IMR-90 (cell line): ENCODE measurements at regions not wholly inside any gene's neighbourhood (a gene's known extent, or its start where the extent isn't known, plus 50 kb on each side); places are given as distances from the start of the nearest gene placed in this dataset.

Experiments
- ATAC-seq: fragments of 200-7000 bp; cut with Tn5 transposase; 2 replicates; pipeline ENCODE4 v1.9.1; 2020; ENCODE audit warnings: low read depth, mild to moderate bottlenecking, moderate library complexity
- BruUV-seq: library from RNA; stranded (reverse); fragments of 400-500 nt; replicated peaks from 2 replicates; lab custom pipeline; 2021; lab: Mats Ljungman, UMichigan
- CTCF ChIA-PET: fragments of 300-600 bp; formaldehyde crosslinking; extraction: SDS; loops from one replicate; lab custom pipeline; 2021; ENCODE audit warnings: antibody characterized with exemption; lab: Yijun Ruan, JAX
- POLR2A ChIA-PET: fragments of 300-600 bp; sonication (Branson Sonifier 250); formaldehyde crosslinking; loops from one replicate; lab custom pipeline; 2022; ENCODE audit warnings: antibody characterized with exemption; ENCODE audit not compliant: unreplicated experiment; lab: Charles Lee
- DNase-seq: peaks from one replicate; pipeline ENCODE4 v3.0.0; 2013
- H2AFZ ChIP-seq: replicated peaks from 2 replicates; pipeline ENCODE3; 2013; ENCODE audit warnings: low read length, mild to moderate bottlenecking; ENCODE audit not compliant: poor library complexity
- H2AK5ac ChIP-seq: 2 replicates; pipeline ENCODE4 v1.6.1; 2013; ENCODE audit warnings: low read depth, low read length, inconsistent platforms
- H2AK9ac ChIP-seq: replicated peaks from 2 replicates; pipeline ENCODE3; 2013; ENCODE audit warnings: mild to moderate bottlenecking, low read depth, low read length, moderate library complexity; ENCODE audit not compliant: poor library complexity
- H2BK120ac ChIP-seq: 2 replicates; pipeline ENCODE4 v1.6.1; 2013; ENCODE audit warnings: low read depth, low read length, inconsistent platforms
- H2BK15ac ChIP-seq: 3 replicates; pipeline ENCODE4 v1.6.1; 2013; ENCODE audit warnings: low read depth, low read length, inconsistent platforms
- H2BK20ac ChIP-seq: 2 replicates; pipeline ENCODE4 v1.6.1; 2013; ENCODE audit warnings: low read depth, mild to moderate bottlenecking, inconsistent platforms, low read length, moderate library complexity
- H2BK5ac ChIP-seq: 2 replicates; pipeline ENCODE4 v1.6.1; 2013; ENCODE audit warnings: mild to moderate bottlenecking, low read depth, low read length, inconsistent platforms; ENCODE audit not compliant: poor library complexity, severe bottlenecking
- H3K14ac ChIP-seq: replicated peaks from 2 replicates; pipeline ENCODE4 v1.6.1; 2013; ENCODE audit warnings: low read depth, low read length, inconsistent platforms
- H3K18ac ChIP-seq: 2 replicates; pipeline ENCODE4 v1.6.1; 2013; ENCODE audit warnings: low read depth, low read length, control low read depth
- H3K23ac ChIP-seq: 2 replicates; pipeline ENCODE4 v1.6.1; 2013; ENCODE audit warnings: low read depth, low read length, inconsistent platforms
- H3K27ac ChIP-seq: 2 replicates; pipeline ENCODE4 v1.5.1; 2013; ENCODE audit warnings: mild to moderate bottlenecking, control low read depth, low read length; ENCODE audit not compliant: insufficient read depth
- H3K27me3 ChIP-seq: 2 replicates; pipeline ENCODE4 v1.6.1; 2013; ENCODE audit warnings: low read length; ENCODE audit not compliant: control insufficient read depth, insufficient read depth
- H3K36me3 ChIP-seq: 2 replicates; pipeline ENCODE4 v1.6.1; 2013; ENCODE audit warnings: low read length, mixed read lengths; ENCODE audit not compliant: control insufficient read depth, insufficient read depth
- H3K4ac ChIP-seq: 2 replicates; pipeline ENCODE4 v1.6.1; 2013; ENCODE audit warnings: low read depth, low read length, inconsistent platforms
- H3K4me1 ChIP-seq: 2 replicates; pipeline ENCODE4 v1.6.1; 2013; ENCODE audit warnings: low read length, mixed read lengths; ENCODE audit not compliant: control insufficient read depth, insufficient read depth
- H3K4me2 ChIP-seq: 2 replicates; pipeline ENCODE4 v1.6.1; 2013; ENCODE audit warnings: low read depth, mild to moderate bottlenecking, control low read depth, low read length, moderate library complexity
- H3K4me3 ChIP-seq: 2 replicates; pipeline ENCODE4 v1.5.1; 2013; ENCODE audit warnings: low read depth, mild to moderate bottlenecking, control low read depth, low read length, moderate library complexity; ENCODE audit not compliant: insufficient read depth
- H3K56ac ChIP-seq: 2 replicates; pipeline ENCODE4 v1.6.1; 2013; ENCODE audit warnings: low read length, inconsistent platforms; ENCODE audit not compliant: insufficient read depth; ENCODE audit errors: extremely low read depth
- H3K79me1 ChIP-seq, 2 experiments: 2 replicates each; pipeline ENCODE4 v1.6.1; 2013; ENCODE audit warnings: low read length in 2 of 2, inconsistent platforms in 1 of 2, low read depth in 1 of 2
- H3K9ac ChIP-seq: 2 replicates; pipeline ENCODE4 v1.6.1; 2013; ENCODE audit warnings: low read depth, low read length, control low read depth
- H3K9me1 ChIP-seq: 2 replicates; pipeline ENCODE4 v1.6.1; 2013; ENCODE audit warnings: low read length, inconsistent platforms; ENCODE audit not compliant: insufficient read depth
- H3K9me3 ChIP-seq: 2 replicates; pipeline ENCODE4 v1.6.1; 2013; ENCODE audit warnings: low read length; ENCODE audit not compliant: control insufficient read depth, insufficient read depth
- H4K20me1 ChIP-seq: 2 replicates; pipeline ENCODE4 v1.6.1; 2013; ENCODE audit warnings: low read length, inconsistent platforms; ENCODE audit not compliant: insufficient read depth
- H4K5ac ChIP-seq: 2 replicates; pipeline ENCODE4 v1.6.1; 2013; ENCODE audit warnings: mild to moderate bottlenecking, low read depth, low read length, control low read depth
- H4K8ac ChIP-seq, 2 experiments: 2 replicates each; pipeline ENCODE4 v1.6.1; 2013; ENCODE audit warnings: low read depth in 2 of 2, low read length in 2 of 2, control low read depth in 1 of 2, inconsistent platforms in 1 of 2
- H4K91ac ChIP-seq: 2 replicates; pipeline ENCODE4 v1.6.1; 2013; ENCODE audit warnings: low read depth, low read length, inconsistent platforms; ENCODE audit not compliant: insufficient read depth
- CEBPB ChIP-seq: IDR thresholded peaks from 2 replicates; pipeline ENCODE4 v1.6.1; 2012; ENCODE audit warnings: low read depth, low read length, improper control_type of control experiment
- CHD1 ChIP-seq: IDR thresholded peaks from 2 replicates; pipeline ENCODE4 v1.6.1; 2012; ENCODE audit warnings: low read depth, low read length, improper control_type of control experiment
- CTCF ChIP-seq: conservative IDR thresholded peaks from 2 replicates; pipeline ENCODE4 v1.5.1; 2012; ENCODE audit warnings: mild to moderate bottlenecking, low read depth, low read length, improper control_type of control experiment
- FOS ChIP-seq: fragments of 150-350 bp; IDR thresholded peaks from 2 replicates; pipeline ENCODE4 v1.6.1; 2016; ENCODE audit warnings: low read depth, low read length
- MAZ ChIP-seq: IDR thresholded peaks from 2 replicates; pipeline ENCODE4 v1.6.1; 2012; ENCODE audit warnings: low read depth, mild to moderate bottlenecking, low read length, improper control_type of control experiment, moderate library complexity, borderline replicate concordance
- MXI1 ChIP-seq: IDR thresholded peaks from 2 replicates; pipeline ENCODE4 v1.6.1; 2012; ENCODE audit warnings: low read depth, mild to moderate bottlenecking, low read length, moderate library complexity, borderline replicate concordance
- POLR2A ChIP-seq: IDR thresholded peaks from 2 replicates; pipeline ENCODE4 v1.6.1; 2012; ENCODE audit warnings: mild to moderate bottlenecking, low read depth, low read length
- RAD21 ChIP-seq: IDR thresholded peaks from 2 replicates; pipeline ENCODE4 v1.6.1; 2012; ENCODE audit warnings: low read length, improper control_type of control experiment
- RCOR1 ChIP-seq: IDR thresholded peaks from 2 replicates; pipeline ENCODE4 v1.6.1; 2012; ENCODE audit warnings: mild to moderate bottlenecking, low read length, improper control_type of control experiment; ENCODE audit not compliant: insufficient replicate concordance
- RFX5 ChIP-seq: IDR thresholded peaks from 2 replicates; pipeline ENCODE4 v1.8.0; 2012; ENCODE audit warnings: low read depth, mild to moderate bottlenecking, low read length, moderate library complexity
- SMC3 ChIP-seq: fragments of 150-350 bp; IDR thresholded peaks from 2 replicates; pipeline ENCODE4 v1.6.1; 2016; ENCODE audit warnings: low read depth, mild to moderate bottlenecking, antibody characterized with exemption, low read length, moderate library complexity
- USF2 ChIP-seq: fragments of 150-350 bp; IDR thresholded peaks from 2 replicates; pipeline ENCODE4 v1.6.1; 2017; ENCODE audit warnings: mild to moderate bottlenecking, antibody characterized with exemption, low read length, low read depth
- dilution Hi-C: fragments of 300-500 bp; cut with HindIII; formaldehyde crosslinking; loops from one replicate; pipeline ENCODE4 v1.14.3; 2018; ENCODE audit warnings: low sequenced_read_pairs; ENCODE audit not compliant: unreplicated experiment
- in situ Hi-C: fragments of 300-500 bp; cut with MboI; formaldehyde crosslinking; loops from 3 replicates; pipeline ENCODE4 v1.14.3; 2019; ENCODE audit warnings: low sequenced_read_pairs, inconsistent platforms, mixed read lengths
- intact Hi-C: fragments of 100-400 bp; cut with micrococcal nuclease; formaldehyde crosslinking; loops from 2 replicates; pipeline ENCODE4 v1.10.0; 2022
- TF ChIP-seq, protein P1 (sequence below): fragments of 150-350 bp; IDR thresholded peaks from 2 replicates; pipeline ENCODE4 v1.6.1; 2016; ENCODE audit warnings: low read depth, mild to moderate bottlenecking, low read length, moderate library complexity, borderline replicate concordance

GRCh38 chr2:194769030-194769429 is 888.0 kb upstream of the SLC39A10 start:
- H3K9me3 ChIP-seq: no peaks in the 10 kb centered on the region; the same call in 1 of the 2 replicates
- no peak for DNase-seq
- no peak overlapping the region for H3K4me2 ChIP-seq
- H2BK15ac ChIP-seq: no peak overlapping the region
- ATAC-seq: no peak
- H2AK5ac ChIP-seq: no peak overlapping the region
- POLR2A ChIA-PET: no interaction called here
- no peak overlapping the region for H4K91ac ChIP-seq
- CTCF ChIA-PET: no interaction called here
- BruUV-seq: no TSS peak
- no peak overlapping the region for H2AFZ ChIP-seq
- H3K36me3 ChIP-seq: no peaks in the 10 kb centered on the region
- H4K20me1 ChIP-seq: no peaks in the 10 kb centered on the region
- no peak for TF ChIP-seq CHD1
- TF ChIP-seq RCOR1: no peak
- TF ChIP-seq POLR2A: no peak
- no peak for TF ChIP-seq MXI1
- TF ChIP-seq USF2: no peak
- TF ChIP-seq FOS: no peak
- no peak for TF ChIP-seq RFX5
- TF ChIP-seq, protein P1, sequence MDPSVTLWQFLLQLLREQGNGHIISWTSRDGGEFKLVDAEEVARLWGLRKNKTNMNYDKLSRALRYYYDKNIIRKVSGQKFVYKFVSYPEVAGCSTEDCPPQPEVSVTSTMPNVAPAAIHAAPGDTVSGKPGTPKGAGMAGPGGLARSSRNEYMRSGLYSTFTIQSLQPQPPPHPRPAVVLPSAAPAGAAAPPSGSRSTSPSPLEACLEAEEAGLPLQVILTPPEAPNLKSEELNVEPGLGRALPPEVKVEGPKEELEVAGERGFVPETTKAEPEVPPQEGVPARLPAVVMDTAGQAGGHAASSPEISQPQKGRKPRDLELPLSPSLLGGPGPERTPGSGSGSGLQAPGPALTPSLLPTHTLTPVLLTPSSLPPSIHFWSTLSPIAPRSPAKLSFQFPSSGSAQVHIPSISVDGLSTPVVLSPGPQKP: no peak
- no peak for TF ChIP-seq CTCF
- no peak for TF ChIP-seq SMC3
- no peak for TF ChIP-seq RAD21
- TF ChIP-seq MAZ: no peak
- TF ChIP-seq CEBPB: no peak
- H3K9ac ChIP-seq: no peak overlapping the region
- H3K56ac ChIP-seq: no peak overlapping the region
- dilution Hi-C loops (no loop called here), in situ Hi-C loops (no loop called here), intact Hi-C loops (no loop called here)
- H3K9me1 ChIP-seq: no peaks in the 10 kb centered on the region
- H2BK120ac ChIP-seq: no peak overlapping the region
- no peaks in the 10 kb centered on the region for H3K4me1 ChIP-seq
- no peak overlapping the region for H3K4ac ChIP-seq
- no peak overlapping the region for H2BK5ac ChIP-seq
- H2AK9ac ChIP-seq: no peak overlapping the region
- H3K18ac ChIP-seq: no peak overlapping the region
- H3K4me3 ChIP-seq: no peak overlapping the region
- no peak overlapping the region for H2BK20ac ChIP-seq
- no peak overlapping the region for H3K23ac ChIP-seq
- no peaks in the 10 kb centered on the region for H3K79me1 ChIP-seq
- no peak overlapping the region for H4K8ac ChIP-seq
- H3K27me3 ChIP-seq: no peaks in the 10 kb centered on the region
- H3K27ac ChIP-seq: no peak overlapping the region
- no peak overlapping the region for H3K14ac ChIP-seq
- H4K5ac ChIP-seq: no peak overlapping the region
